Caco-2 (cell line): ENCODE measurements at regions not wholly inside any gene's neighbourhood (a gene's known extent, or its start where the extent isn't known, plus 50 kb on each side); places are given as distances from the start of the nearest gene placed in this dataset.

Source experiments
- BruUV-seq: library from RNA; stranded (reverse); fragments of 400-500 nt; replicated peaks from 2 replicates; lab custom pipeline; 2021; lab: Mats Ljungman, UMichigan
- CTCF ChIA-PET: fragments of 300-600 bp; sonication (Branson Sonifier 250); formaldehyde crosslinking; loops from one replicate; lab custom pipeline; 2022; ENCODE audit warnings: antibody characterized with exemption; lab: Charles Lee
- POLR2A ChIA-PET: fragments of 300-600 bp; sonication (Branson Sonifier 250); formaldehyde crosslinking; loops from one replicate; lab custom pipeline; 2022; ENCODE audit warnings: antibody characterized with exemption; lab: Charles Lee
- DNase-seq, 2 experiments: peaks; one replicate each; pipeline versions ENCODE4 v3.0.0 to v3.0.0-alpha.2; 2020 to 2022
- H3K27me3 ChIP-seq: replicated peaks from 2 replicates; pipeline ENCODE4 v1.6.0; 2011; ENCODE audit warnings: low read length; ENCODE audit not compliant: control insufficient read depth, insufficient read depth
- H3K36me3 ChIP-seq: 2 replicates; pipeline ENCODE4 v1.5.1; 2011; ENCODE audit warnings: low read length; ENCODE audit not compliant: control insufficient read depth, insufficient read depth
- H3K4me1 ChIP-seq: fragments of 250-450 bp; sonication (Bioruptor Pico); 2 replicates; pipeline ENCODE4 v1.5.1; 2020; ENCODE audit warnings: mild to moderate bottlenecking
- H3K4me3 ChIP-seq: 2 replicates; pipeline ENCODE4 v1.5.1; 2011; ENCODE audit warnings: low read depth, mild to moderate bottlenecking, control low read depth, low read length
- H3K9me3 ChIP-seq: fragments of 250-450 bp; sonication (Bioruptor Pico); 2 replicates; pipeline ENCODE4 v1.5.1; 2020; ENCODE audit warnings: mild to moderate bottlenecking, moderate library complexity
- H3K27ac Mint-ChIP-seq: one replicate; pipeline ENCODE4 v1.8.0; 2022; ENCODE audit warnings: mixed read lengths; ENCODE audit not compliant: unreplicated experiment
- H3K27me3 Mint-ChIP-seq: one replicate; pipeline ENCODE4 v1.8.0; 2022; ENCODE audit warnings: mixed read lengths; ENCODE audit not compliant: insufficient read depth, unreplicated experiment
- H3K36me3 Mint-ChIP-seq: one replicate; pipeline ENCODE4 v1.8.0; 2022; ENCODE audit warnings: mild to moderate bottlenecking, mixed read lengths; ENCODE audit not compliant: insufficient read depth, unreplicated experiment
- H3K4me1 Mint-ChIP-seq: one replicate; pipeline ENCODE4 v1.8.0; 2022; ENCODE audit warnings: low read depth, mixed read lengths; ENCODE audit not compliant: unreplicated experiment
- H3K4me3 Mint-ChIP-seq: one replicate; pipeline ENCODE4 v1.8.0; 2022; ENCODE audit warnings: mild to moderate bottlenecking, moderate library complexity, mixed read lengths; ENCODE audit not compliant: unreplicated experiment
- H3K9me3 Mint-ChIP-seq: one replicate; pipeline ENCODE4 v1.8.0; 2022; ENCODE audit warnings: mixed read lengths; ENCODE audit not compliant: unreplicated experiment
- CTCF ChIP-seq, 2 experiments: fragments of 200-600 bp in 1 of 2; IDR thresholded peaks; 1 replicate in 1 of 2; 2 replicates in 1 of 2; pipeline versions ENCODE4 v1.5.1 to v1.8.0; 2011 to 2022; ENCODE audit warnings: antibody characterized with exemption in 1 of 2, control low read depth in 1 of 2, inconsistent platforms in 1 of 2, low read depth in 1 of 2, low read length in 1 of 2, mild to moderate bottlenecking in 1 of 2, moderate library complexity in 1 of 2; ENCODE audit not compliant: insufficient read depth in 1 of 2, severe bottlenecking in 1 of 2, unreplicated experiment in 1 of 2
- intact Hi-C: fragments of 100-400 bp; cut with micrococcal nuclease; formaldehyde crosslinking; loops from one replicate; pipeline ENCODE4 v1.10.0; 2022; ENCODE audit not compliant: unreplicated experiment

DNA sequence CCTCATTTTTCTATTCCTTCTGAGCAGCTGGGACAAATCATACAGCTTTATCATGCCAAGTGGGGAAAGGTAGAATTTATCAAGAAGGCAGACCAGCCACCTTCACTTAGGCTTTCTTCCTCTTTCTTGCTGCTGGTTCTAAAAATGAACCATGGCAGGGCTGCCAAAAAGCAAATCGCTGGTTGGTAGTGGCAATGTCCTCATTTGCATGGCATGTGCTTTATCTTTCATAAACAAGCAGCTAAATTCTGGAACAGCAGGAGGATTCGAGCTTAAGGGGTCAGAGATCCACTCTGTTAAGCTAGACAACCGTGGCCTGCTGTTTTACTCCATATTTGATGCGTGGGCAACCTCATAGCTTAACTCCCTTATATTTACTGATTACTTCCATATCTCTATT lies 91.3 kb downstream of the RPE65 start:
- H3K36me3 Mint-ChIP-seq, result no peaks in the 10 kb centered on the region
- Histone ChIP-seq H3K27me3 (no peaks in the 10 kb centered on the region), H3K9me3 (no peaks in the 10 kb centered on the region), H3K36me3 (no peaks in the 10 kb centered on the region), H3K4me3 (no peak overlapping the region), H3K4me1 (no peaks in the 10 kb centered on the region)
- no peaks in the 10 kb centered on the region for H3K4me1 Mint-ChIP-seq
- ChIA-PET CTCF (no interaction called here), POLR2A (no interaction called here)
- no peak overlapping the region for H3K4me3 Mint-ChIP-seq
- TF ChIP-seq CTCF (IDR thresholded peaks at IDR 0.05; ENCODE audit: insufficient read depth in 1 of 2, low read depth in 1 of 2, low read length in 1 of 2, severe bottlenecking in 1 of 2, unreplicated experiment in 1 of 2), result no peak
- H3K27ac Mint-ChIP-seq, result no peak overlapping the region
- no peaks in the 10 kb centered on the region for H3K9me3 Mint-ChIP-seq
- no peak for DNase-seq
- no TSS peak for BruUV-seq
- H3K27me3 Mint-ChIP-seq, result peaks cover 16% of the 10 kb centered on the region
- intact Hi-C loops, result no loop called here

DNA sequence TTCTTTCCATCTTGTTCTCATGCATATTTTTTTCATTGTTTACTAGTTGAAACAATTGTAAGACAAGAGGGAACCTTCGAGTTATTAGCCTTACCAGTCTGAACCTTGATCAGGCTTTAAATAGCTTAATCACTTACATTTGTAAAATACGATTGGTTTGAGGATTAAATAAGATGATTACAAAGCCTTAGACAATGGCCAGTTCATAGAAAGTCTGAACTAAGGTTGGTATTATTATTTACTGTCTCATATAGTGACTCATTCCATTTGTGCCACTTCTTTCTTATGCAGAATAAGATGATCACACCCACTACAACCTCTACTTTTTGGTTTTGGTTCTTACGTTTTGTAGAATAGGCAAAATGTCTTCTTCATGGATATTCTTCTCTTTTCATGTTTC lies 94.1 kb downstream of the RPE65 start:
- no peaks in the 10 kb centered on the region for H3K4me1 Mint-ChIP-seq
- Histone ChIP-seq H3K4me1 (no peaks in the 10 kb centered on the region), H3K4me3 (no peak overlapping the region), H3K9me3 (no peaks in the 10 kb centered on the region), H3K36me3 (no peaks in the 10 kb centered on the region), H3K27me3 (no peaks in the 10 kb centered on the region)
- no peaks in the 10 kb centered on the region for H3K9me3 Mint-ChIP-seq
- no peak overlapping the region for H3K4me3 Mint-ChIP-seq
- H3K27ac Mint-ChIP-seq, result no peak overlapping the region
- no peaks in the 10 kb centered on the region for H3K36me3 Mint-ChIP-seq
- POLR2A ChIA-PET, result no interaction called here
- peaks cover 16% of the 10 kb centered on the region for H3K27me3 Mint-ChIP-seq
- no peak for TF ChIP-seq CTCF (IDR thresholded peaks at IDR 0.05; ENCODE audit: insufficient read depth in 1 of 2, low read depth in 1 of 2, low read length in 1 of 2, severe bottlenecking in 1 of 2, unreplicated experiment in 1 of 2)
- no TSS peak for BruUV-seq
- intact Hi-C loops, result no loop called here
- CTCF ChIA-PET, result no interaction called here
- no peak for DNase-seq

DNA sequence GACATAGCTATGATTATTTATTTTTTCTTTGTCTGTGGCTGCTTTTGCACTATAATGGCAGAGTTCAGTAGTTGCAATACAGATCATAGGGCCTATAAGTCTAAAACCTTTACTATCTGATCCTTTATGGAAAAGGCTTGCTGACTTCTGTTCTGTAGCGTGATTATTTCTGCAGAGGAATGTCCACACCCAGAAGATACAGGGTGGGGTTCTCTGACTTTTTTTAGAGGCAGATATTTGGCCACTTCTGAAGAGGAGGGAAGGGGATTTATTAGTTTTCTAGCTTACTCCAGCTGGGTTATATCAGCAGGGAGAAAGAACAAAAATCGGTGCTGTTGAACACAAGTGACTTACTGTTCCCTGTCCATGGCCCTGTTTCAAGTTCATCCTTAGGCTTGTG lies 97.6 kb downstream of the RPE65 start:
- Mint-ChIP-seq H3K27ac (no peak overlapping the region), H3K4me3 (no peak overlapping the region), H3K36me3 (no peaks in the 10 kb centered on the region), H3K4me1 (no peaks in the 10 kb centered on the region), H3K27me3 (peaks cover 11% of the 10 kb centered on the region), H3K9me3 (no peaks in the 10 kb centered on the region)
- intact Hi-C loops, result no loop called here
- no peak overlapping the region for H3K4me3 ChIP-seq
- H3K27me3 ChIP-seq, result no peaks in the 10 kb centered on the region
- CTCF ChIA-PET, result no interaction called here
- POLR2A ChIA-PET, result no interaction called here
- no peak for DNase-seq
- TF ChIP-seq CTCF (IDR thresholded peaks at IDR 0.05; ENCODE audit: insufficient read depth in 1 of 2, low read depth in 1 of 2, low read length in 1 of 2, severe bottlenecking in 1 of 2, unreplicated experiment in 1 of 2), result no peak
- H3K36me3 ChIP-seq, result no peaks in the 10 kb centered on the region
- H3K9me3 ChIP-seq, result no peaks in the 10 kb centered on the region
- BruUV-seq, result no TSS peak
- H3K4me1 ChIP-seq, result no peaks in the 10 kb centered on the region
